RKO (cell line): ENCODE measurements at regions not wholly inside any gene's neighbourhood (a gene's known extent, or its start where the extent isn't known, plus 50 kb on each side); places are given as distances from the start of the nearest gene placed in this dataset.

Source experiments
- DNase-seq: peaks from one replicate; pipeline ENCODE4 v3.0.0-alpha.2; 2016; ENCODE audit warnings: low spot score

DNA sequence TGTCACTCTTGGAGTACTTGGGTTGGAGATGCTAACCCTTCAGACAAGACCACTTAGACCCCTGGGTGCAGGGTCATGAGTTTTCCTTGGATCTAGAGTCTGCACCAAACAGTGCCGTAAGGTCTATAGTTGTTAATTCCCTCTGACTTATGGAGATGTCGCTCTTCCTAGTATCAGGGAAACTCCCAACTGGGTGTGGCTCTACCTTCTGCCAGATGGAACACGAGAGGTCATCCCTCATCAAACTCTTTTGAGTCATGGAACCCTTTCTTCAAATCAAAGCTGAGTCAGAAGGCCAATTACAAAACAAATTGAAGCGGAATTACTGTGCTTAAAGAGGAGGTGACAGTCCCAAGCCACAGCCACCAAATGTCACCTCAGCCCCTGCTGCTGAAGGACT, 514.9 kb upstream of the PROK2 start:
- no peak for DNase-seq

DNA sequence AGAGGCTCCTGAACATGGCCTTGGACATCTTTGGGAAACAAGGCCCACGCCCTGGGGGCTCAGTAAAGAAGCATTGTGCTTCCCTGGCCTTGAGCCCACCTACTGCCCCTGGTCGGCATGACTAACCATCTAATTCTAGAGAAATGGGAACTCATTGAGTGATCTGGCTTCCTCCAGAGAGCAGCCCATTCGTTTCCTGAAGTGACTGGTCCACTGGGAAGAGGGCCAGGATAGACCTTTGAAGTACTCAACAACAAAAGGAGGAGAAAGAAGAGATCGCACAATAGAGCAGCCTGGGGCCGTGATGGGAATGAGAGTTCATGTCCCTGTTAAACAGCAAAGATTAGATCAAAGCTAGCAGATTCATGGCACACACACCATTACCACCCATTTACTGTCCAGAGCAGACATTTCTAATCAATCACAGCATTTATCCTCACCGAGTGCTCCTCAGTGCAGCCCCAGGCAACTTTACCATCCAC, 514.4 kb upstream of the PROK2 start:
- no peak for DNase-seq

DNA sequence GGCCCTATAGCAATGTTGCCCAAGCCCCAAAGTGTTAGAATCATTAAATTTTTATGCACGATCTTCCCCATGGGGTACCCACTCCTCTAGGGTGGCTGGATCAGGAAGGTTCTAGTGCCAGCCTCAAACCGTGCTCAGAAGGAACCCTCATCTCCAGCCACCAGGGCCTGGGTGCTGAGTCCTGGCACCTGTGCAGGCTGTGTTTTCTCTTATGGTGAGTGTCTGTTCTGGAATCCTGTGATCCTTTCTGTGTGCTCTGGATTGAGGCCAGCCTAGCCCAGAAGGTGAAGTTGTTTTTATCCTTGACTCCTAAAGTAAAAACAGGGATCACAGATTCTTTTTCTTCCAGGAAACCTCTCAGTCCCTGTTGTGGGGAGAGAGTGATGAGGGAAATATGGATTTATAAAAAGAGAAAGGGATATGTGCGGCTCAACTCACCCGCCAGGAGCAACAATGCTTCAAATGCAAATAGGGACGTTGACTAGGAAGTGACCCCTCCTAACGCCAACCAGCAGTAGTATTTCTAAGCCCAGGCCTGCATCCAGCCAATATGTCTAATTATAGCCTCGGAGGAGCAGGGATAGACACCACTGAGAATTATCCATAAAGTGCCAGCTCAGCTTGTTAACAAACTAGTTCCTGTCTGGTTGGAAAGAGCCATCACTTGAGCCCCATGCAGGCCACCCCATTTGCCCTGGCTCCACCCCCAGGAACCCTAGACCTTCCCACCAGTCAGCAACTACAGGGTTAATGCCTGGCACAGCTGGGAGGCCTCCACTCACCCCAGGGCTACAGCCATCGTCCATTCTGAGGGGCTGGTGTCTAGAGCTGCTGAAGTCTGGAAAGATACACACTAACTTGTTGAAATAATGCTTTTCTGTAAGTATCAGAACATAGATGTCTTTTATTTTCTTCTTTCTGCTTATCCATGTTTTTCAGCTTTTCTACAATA, 513.5 kb upstream of the PROK2 start:
- no peak for DNase-seq

DNA sequence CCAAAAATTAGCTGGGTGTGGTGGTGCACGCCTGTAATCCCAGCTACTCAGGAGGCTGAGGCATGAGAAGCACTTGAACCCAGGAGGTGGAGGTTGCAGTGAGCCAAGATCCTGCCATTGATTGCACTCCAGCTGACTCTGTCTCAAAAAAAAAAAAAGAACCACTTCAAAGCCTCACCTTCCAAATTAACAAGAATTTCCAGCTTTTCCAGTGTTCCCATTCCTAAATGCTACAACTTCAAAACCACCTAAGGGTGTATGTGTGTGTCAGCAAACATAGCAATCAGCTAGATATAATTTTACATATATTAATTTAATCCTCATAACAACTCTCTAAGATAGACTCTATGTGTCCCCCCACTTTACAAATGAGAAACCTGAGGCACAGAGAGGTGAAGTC, 512.5 kb upstream of the PROK2 start:
- no peak for DNase-seq

DNA sequence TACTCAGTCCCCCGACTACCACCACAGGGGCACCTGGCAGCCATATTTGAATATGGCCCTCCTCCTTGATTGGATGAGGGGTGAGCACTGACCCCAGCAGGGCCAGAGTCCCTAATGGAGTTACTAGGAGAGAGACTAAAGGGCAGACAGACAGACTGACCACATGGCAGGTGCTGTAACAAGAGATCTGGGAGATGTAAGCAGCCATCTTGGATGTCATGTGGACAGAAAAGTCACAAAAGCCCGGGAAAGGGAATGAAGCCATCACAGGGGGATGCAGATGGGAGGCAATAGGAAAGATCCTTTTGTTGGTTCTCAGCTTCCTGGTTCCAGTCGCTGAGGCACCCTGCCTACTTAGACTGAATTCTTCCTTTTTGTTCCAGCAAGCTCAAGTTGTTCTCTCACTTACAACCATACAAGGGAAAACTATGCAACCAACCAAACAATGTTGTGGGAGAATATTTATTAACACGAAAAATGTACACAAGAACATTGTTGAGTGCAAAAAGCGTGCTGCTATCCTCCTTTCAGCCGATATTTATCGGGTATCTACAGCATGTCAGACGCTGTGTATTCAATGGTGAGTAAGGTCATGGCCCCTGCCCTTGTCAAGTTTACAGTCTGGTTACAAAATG, 511.6 kb upstream of the PROK2 start:
- no peak for DNase-seq

DNA sequence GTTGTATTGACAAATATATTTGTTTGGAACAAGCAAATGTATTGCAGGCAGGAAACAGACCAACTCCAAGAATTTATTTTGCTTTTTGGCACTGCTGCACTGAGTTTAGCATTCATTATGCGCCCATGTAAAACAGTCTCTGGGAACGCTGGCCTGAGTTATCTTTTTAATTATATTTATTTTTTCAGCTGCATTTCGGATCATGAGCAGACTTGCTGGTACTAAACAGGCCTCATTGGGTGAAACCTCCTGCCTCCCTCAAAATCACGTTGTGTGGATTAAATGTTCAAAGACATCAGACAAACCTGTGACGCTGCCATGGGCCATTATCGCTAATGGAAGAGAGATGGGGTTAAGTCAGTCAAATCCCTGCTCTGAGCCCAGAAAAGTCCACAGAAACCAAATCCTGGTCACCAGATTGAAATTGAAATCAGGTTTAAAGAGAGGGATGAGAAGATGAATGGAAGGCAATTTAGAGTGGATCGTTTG, 511.1 kb upstream of the PROK2 start:
- DNase-seq = no peak

DNA sequence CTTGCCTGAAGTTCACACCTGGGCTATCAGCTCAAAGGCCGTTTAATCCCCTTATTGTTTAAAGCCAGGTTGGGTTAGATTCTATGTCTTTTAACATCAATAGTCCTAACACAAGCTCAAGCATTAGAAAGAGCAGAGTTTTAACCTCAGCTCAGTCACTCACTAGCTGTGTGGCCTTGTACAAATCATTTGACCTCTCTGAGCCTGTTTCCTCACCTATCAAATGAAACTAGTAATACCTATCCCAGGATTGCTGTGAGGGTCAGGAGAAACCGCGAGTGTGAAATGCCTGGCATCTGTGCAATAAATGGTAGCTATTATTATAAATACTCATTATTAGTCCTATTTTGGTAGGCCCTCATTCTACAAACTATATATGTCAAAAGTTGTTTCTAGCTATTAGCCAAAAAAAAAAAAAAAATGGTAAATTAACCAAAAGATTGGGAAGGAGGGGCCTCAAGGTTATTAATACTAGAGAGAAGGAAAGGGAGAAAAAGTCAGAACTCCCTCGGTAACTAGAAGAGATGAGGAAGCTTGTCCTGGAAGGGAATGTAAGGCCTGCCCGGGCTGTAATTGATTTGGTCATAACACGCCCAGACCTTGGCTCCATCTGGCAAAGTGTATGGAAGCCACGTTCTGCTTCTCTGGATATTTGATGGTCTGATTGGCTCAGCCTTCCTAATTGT, 510.5 kb upstream of the PROK2 start:
- no peak for DNase-seq

DNA sequence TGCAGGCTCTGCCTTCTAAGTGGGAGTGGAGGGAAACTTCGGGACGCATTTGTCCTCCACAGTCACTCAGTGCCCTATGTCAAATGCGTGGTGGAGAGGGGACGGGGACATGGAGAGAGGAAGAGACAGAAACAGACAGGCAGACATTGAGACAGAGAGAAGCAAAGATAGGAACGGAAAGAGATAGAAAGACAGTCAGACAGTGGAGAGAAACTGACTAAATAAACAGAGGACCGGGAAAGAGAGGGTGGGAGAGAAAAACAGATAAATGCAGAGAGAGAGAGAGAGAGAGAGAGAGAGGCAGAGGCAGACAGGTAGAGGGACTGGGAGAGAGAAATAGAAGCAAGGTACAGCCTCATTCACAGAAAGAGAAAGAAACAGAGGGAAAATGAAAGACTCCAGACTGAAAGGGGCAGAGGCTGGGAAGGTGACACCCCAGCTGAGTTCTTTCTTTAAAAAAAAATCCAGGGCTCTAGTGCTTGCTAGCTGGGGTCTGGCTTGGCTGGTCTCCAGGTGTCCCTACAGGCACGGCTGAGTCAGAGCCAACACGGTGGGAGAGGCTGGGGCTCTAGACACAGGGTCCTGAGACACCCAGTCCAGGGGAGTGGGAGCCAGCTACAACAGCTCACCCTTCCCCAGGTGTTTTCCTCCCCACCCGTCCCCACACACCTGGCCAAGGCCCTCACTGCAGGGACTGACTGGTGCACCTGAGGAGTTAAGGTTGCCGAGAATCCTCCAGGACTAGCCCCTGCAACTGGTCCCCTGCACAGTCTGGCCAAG, 506.1 kb upstream of the PROK2 start:
- no peak for DNase-seq

DNA sequence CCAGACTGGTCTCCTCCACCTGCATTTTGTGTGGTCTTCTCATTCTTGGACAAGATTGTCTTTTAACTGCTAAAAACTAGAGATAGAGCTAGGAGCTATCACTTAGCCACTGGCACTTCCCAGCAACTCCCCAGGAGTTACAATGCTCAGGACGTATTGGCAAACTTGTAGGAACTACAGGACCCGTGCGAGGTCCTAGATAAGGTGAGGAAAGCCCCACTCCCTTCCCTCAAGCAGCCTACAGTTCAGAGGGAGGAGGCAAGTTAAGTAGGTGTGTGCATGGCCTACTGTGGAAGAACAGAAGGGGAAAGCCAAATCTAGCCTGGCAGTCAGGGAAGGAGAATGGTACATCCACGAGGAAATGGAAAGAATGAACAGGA, 504.7 kb upstream of the PROK2 start:
- no peak for DNase-seq

DNA sequence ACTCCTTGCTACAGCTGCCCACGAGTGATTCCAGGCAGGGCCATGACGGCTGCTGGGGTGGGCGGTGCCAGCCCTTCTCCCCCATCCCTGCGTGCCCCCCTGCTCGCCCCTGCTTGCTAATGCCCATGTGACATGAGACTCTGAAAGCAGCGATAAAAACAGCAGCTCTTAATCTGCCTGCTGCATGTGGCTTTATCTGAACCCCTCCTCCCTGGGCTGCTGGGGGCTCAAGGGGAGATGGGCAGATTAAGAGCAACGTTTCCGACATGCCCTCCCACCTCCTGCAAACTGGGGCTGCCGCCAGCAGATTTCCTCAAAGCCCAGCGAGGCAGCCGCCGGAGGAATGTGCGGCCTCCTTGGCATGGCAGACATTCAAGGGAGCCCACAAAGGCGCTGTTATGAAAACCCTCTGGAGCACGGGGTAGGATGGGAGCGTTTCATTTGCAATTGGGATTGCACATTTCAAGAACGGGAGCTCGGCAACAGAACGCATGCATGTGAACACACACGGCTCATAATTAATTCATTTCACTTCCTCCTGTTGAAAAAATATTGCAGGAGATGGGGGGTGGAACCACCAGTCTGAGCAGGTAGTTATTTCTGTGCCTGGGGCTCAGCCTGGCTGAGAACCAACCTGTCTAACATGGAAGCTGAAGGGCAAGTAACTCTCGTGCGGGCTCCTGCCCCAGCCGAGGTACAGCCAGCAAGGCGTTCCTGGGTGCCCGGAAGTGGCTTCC, 504.2 kb upstream of the PROK2 start:
- DNase-seq = no peak

DNA sequence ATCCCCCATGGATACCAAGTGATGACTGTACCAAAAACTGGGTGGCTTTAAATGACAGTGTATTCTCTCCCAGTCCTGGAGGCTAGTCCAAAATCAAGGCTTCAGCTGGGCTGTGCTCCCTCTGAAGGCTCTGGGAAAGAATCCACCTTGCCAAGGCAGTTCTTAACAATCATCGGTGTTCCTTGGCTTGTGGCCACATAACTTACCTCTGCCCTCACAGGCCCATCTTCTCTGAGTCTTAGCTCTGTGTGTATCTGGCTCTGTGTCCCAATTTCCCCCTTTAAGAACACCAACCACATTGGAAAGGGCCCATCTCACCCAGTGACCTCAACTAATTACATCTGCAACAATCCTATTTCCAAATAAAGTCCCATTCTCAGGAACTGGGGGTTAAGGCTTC, 503.0 kb upstream of the PROK2 start:
- DNase-seq = no peak

DNA sequence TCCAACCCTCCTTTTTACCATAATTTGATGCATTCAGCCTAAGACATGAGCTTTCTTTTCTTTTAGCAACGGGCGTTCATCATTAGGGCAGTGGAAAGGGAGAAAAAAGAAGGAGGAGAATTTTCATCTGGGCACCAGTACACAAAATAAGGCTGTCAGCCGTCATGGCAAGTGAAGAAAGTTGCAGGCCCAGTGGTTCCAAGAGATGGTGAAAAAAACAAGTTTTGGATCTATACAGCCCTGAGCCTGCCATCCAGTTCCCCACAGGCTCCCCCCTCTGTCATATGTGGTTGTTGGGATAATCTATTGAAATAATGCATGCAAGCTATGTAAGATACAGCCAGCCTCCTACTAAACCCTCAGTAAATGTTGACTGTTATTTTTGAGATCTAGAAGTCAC, 500.6 kb upstream of the PROK2 start:
- no peak for DNase-seq

DNA sequence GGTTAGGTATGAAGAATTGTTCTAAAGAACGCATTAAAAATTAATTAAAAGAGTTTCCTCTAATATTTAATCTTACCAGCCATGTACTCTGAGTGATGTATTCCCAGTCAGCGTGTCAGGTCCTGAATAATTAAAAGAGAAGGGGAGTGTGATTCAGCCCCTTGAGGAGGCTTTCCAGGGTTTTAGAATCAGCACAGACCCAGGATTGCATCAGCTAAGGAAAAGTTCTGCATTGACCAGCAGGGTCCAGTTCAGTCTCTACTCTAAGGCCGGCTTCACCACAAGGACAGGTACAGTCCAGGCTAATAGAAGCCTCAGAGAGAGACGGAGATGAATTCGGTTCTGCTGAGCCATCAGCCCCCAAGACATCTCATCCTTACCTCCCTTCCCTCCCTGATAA, 499.5 kb upstream of the PROK2 start:
- DNase-seq = no peak

DNA sequence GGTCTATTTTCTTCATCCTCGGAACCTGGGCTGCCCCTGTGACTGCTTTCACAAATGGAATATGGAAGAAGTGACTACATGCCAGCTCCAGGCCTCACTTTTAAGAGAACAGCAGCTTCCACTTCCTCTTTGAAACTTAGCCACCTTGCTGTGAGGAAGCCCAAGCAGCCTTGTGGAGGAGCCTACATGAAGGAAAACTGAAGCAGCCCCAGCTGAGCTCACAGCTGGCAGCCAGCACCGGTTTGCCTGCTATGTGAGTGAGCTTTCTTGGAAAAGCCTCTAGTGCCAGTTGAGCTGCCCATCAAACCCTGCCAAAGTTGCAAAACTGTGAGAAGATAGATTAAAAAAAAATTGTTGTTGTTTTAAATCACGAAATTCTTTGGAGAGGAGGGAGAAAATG, 498.0 kb upstream of the PROK2 start:
- no peak for DNase-seq

DNA sequence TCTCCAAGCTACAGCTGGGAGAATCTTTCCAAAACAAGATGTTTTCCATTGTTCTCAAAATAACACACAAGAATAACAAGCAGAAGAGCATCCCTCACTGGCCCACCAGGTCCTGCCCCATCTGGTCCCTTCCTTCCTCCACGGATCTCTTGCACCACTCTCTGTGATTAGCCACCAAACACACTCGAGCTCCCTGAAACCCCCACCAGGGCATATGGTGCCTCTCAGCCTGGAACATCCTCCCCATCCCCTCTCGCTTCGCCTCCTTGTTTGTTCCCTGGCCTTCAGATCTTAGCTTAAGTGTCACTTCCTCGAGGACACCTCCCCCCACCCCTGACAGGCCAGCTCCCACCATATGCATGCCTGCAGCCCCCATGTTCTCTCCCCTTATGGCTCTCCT, 496.6 kb upstream of the PROK2 start:
- no peak for DNase-seq

DNA sequence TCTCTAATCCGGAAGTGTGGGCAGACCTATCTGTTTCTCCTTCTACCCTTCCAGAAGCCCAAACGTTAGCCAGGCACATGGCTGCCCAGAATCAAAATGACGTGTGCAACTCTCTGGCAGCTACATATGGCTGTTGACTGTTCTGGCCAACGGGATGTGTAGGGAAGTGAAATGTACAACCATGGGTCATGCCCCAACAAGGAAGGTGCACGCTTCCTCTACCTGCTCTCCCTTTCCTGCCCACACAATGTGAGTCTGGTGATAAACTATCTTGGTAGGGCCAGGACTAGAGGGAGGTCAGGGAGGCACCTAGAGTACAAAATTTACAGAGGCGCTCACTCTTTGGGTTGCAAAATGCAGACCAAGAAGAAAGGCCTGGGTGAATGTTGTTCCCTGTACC, 495.9 kb upstream of the PROK2 start:
- no peak for DNase-seq

DNA sequence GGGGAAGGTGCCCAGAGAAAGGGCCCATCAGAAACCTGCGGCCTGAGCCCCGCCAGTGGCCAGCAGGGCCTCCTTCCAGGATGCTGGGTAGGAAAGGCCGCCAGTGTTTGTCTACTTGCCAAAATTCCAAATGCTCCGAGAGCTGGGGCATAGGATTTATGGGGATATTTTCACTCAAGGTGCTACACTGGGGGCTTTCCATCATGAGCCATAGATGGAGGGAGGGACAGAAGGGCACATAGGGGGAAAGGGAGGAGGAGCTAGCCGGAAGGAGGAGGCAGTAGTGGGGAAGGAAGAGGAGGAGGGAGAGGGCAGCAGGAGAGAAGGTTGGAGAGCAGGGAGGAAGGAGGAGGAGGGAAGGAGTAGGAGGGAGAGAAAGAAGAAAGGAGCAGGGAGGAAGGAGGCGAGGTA, 494.7 kb upstream of the PROK2 start:
- DNase-seq = no peak

DNA sequence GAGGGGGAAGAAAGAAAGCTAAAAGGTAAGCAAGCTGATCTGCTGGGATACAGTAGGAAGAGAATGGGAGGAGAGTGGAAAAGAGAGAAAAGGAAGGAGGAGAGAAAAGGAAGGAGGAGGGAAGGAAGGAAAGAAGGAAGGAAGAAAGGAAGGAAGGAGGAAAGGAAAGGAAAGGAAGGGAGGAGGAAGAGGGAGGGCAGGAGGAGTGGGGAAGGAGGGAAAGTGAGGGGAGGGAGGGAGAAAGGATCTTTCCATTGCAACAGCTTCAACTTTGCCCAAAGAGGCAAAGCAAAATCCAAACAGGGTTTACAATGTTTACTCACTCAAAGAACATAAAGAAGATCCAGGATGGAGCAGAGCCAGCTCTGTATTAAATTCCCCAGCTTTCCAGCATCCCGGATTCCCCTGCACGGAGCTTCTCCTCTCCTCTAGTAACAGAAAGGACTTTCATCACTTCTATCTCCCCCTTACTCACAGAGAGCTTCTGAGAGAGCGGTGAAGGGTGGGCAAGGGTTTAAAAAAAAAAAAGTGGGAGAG, 494.2 kb upstream of the PROK2 start:
- DNase-seq = no peak

DNA sequence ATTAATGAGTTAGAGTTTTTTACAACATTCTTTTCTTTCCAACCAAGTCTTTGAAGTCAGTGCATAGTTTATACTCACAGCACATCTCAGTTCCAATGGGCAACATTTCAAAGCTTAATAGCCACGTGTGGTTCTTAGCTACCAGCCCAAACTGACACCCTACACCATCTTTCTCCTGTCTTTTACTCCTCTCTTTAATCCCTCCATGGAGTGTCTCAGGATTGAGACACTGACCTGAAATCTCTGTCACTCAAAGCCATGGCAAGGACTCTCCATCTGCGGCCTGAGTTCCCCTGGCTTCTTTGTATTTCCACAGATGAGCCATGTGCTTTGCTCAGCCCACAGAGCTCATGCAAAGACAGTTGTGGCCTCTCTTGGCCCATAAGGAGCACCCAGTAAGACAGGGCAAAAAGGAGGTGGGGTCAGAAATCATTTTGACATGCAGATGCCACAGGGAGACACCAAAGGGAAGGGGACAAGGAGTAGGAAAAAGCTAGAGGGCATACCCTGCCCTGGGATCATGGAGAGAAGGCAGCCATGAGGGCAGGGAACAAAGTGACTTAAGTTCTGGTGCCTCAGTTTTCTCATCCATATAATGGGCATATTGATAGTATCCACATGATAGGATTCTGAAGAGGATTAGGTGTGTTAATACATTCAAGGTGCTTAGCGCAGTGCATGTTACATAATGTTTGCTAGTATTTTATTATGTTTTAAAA, 493.6 kb upstream of the PROK2 start:
- DNase-seq = no peak

DNA sequence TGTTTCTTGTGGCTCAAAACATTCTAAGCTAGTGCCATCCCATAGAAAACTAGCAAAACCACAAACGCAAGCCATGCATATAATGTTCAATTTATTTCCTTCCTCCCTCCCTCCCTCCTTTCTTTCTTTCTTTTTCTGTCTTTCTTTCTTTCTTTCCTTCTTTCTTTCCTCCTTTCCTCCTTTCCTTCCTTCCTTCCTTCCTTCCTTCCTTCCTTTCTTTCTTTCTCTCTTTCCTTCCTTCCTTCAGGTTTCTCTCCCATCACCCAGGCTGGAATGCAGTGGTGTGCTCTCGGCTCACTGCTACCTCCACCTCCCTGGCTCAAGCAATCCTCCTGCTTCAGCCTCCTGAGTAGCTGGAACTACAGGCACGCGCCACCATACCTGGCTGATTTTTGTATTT, 492.8 kb upstream of the PROK2 start:
- no peak for DNase-seq
